ENCODE measurements at regions not wholly inside any gene's neighbourhood (a gene's known extent, or its start where the extent isn't known, plus 50 kb on each side); places are given as distances from the start of the nearest gene placed in this dataset.

DNA sequence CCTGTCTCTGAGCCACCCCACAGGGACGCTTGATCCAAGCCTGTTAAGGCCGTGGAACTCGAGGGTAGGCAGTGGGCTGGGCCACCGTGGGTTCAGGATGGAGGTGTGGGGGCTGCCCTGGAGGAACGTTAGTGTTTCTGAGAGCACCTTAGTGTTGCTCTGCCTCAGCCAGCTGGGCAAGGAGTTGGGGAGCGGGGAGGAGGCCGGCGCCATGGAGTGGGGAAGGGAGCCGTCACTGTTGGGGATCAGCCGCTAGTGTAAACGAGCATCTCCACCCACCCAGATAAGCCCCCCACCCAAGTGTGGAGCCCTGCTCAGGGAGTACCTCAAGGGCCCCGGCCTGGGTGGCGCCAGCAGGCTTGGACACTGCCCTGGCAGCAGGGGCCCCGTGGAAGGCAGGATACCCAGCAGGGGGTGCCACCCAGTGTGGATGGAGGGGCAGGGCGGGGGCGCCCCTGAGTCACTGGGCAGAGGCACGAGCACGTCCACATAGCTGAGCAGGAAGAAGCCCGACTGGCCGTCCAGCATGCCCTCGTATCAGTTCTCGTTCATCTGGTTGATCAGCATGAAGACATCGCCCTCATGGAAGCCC, 98.6 kb downstream of the KPNA2 start:
- TF ChIP-seq, protein P1, sequence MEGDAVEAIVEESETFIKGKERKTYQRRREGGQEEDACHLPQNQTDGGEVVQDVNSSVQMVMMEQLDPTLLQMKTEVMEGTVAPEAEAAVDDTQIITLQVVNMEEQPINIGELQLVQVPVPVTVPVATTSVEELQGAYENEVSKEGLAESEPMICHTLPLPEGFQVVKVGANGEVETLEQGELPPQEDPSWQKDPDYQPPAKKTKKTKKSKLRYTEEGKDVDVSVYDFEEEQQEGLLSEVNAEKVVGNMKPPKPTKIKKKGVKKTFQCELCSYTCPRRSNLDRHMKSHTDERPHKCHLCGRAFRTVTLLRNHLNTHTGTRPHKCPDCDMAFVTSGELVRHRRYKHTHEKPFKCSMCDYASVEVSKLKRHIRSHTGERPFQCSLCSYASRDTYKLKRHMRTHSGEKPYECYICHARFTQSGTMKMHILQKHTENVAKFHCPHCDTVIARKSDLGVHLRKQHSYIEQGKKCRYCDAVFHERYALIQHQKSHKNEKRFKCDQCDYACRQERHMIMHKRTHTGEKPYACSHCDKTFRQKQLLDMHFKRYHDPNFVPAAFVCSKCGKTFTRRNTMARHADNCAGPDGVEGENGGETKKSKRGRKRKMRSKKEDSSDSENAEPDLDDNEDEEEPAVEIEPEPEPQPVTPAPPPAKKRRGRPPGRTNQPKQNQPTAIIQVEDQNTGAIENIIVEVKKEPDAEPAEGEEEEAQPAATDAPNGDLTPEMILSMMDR (conservative IDR thresholded peaks at IDR 0.05 in 1 of 2, IDR thresholded peaks at IDR 0.05 in 1 of 2; ENCODE audit: low read depth in 1 of 2, low read length in 2 of 2) = no peak
- TF ChIP-seq EZH2 (IDR thresholded peaks at IDR 0.05; ENCODE audit: low read length, missing control alignments) = no peak

Data from fibroblast of lung (primary cell).